ENCODE measurements at regions not wholly inside any gene's neighbourhood (a gene's known extent, or its start where the extent isn't known, plus 50 kb on each side); places are given as distances from the start of the nearest gene placed in this dataset.

DNA sequence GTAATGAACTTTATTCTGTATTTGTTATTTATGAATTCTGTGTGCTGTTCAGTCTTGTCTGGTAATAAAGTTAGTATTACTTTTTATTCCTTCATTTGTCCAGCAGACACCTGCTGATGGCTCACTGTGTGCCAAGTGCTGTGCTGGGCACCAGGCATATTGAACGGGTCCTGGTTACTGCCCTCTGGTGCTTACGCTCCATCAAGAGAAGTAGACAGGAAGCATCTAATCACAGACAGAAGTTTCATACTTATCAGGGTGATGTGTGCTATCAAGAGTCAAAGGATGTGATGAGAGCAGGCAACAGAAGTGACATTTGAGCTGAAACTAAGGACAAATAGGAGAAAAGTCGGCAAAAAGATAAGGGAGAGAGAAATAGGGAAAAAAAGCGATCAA, 153.1 kb downstream of the FGF1 start:
- TF ChIP-seq POLR2AphosphoS5 (IDR thresholded peaks at IDR 0.05), result no peak
- TF ChIP-seq, protein P1, sequence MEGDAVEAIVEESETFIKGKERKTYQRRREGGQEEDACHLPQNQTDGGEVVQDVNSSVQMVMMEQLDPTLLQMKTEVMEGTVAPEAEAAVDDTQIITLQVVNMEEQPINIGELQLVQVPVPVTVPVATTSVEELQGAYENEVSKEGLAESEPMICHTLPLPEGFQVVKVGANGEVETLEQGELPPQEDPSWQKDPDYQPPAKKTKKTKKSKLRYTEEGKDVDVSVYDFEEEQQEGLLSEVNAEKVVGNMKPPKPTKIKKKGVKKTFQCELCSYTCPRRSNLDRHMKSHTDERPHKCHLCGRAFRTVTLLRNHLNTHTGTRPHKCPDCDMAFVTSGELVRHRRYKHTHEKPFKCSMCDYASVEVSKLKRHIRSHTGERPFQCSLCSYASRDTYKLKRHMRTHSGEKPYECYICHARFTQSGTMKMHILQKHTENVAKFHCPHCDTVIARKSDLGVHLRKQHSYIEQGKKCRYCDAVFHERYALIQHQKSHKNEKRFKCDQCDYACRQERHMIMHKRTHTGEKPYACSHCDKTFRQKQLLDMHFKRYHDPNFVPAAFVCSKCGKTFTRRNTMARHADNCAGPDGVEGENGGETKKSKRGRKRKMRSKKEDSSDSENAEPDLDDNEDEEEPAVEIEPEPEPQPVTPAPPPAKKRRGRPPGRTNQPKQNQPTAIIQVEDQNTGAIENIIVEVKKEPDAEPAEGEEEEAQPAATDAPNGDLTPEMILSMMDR (IDR thresholded peaks at IDR 0.05 in 8 of 11, conservative IDR thresholded peaks at IDR 0.05 in 3 of 11), result no peak
